ENCODE measurements at regions not wholly inside any gene's neighbourhood (a gene's known extent, or its start where the extent isn't known, plus 50 kb on each side); places are given as distances from the start of the nearest gene placed in this dataset.
"Not testable (repeated sequence)": the region's sequence is repeated elsewhere in the genome, so short reads cannot be mapped to it uniquely, and the experiment has no call there.

DNA sequence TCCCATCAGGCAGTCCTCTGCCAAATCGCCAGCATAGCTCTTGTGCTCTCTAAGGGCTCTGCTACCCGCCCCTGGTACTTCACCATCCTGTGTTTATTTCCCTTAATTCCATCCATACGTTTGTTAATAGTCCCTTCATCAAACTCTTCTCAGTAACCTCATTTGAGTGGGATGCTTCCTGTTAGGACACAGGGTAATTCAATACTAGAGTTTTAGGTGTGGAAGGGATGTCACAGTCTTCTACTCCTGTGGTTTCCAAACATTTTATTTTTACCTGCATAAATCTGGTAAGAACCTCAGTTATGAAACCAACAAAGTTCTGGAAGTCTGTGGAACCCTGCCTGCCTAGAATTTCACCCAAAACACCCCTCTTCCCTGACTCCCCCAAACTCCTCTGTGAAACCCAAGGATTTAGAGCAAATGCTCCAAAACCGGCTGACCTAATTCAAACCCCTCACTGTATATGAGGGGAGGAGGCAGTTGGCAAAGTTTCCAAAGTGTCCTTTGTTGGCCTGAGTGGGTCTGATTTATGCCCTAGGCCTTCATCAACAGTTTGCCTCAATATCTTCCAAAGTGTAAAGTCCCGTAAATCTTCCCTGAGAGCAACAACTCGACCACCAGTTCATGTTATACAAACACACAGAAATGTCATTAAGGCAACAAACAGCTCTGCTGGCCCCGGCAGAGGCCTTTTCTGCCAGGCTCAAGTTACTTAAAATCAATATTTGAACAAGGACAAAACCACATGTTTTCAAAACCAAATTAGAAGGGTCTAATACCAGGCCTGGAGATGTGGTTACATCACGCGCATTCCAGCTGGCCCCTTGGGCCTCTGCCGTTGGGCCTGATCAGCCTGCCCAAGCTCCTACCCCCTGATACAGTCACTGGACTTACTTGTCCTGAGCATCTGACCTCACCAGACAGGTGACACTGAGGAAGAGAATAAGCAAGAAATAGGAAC, 82.4 kb upstream of the FGGY start:
- Histone ChIP-seq H3K9me3 (no peaks in the 10 kb centered on the region), H3K4me3 (no peak overlapping the region), H3K27ac (no peak overlapping the region), H3K36me3 (no peaks in the 10 kb centered on the region), H3K27me3 (no peaks in the 10 kb centered on the region), H3K4me1 (no peaks in the 10 kb centered on the region)
- TF ChIP-seq CTCF (IDR thresholded peaks at IDR 0.05) (no peak), EP300 (IDR thresholded peaks at IDR 0.05) (no peak), POLR2A (IDR thresholded peaks at IDR 0.05) (no peak)
- DNase-seq (ENCODE audit: low spot score in 2 of 2): no peak
- 55 to 59% methylated on average over 10 of the region's 10 CpGs for WGBS, 2 donors

- Histone ChIP-seq H3K27me3 (no peaks in the 10 kb centered on the region), H3K9me3 (no peaks in the 10 kb centered on the region), H3K4me1 (no peaks in the 10 kb centered on the region), H3K27ac (no peak overlapping the region), H3K36me3 (no peaks in the 10 kb centered on the region), H3K4me3 (no peak overlapping the region)
- no peak for TF ChIP-seq POLR2A (IDR thresholded peaks at IDR 0.05)
- TF ChIP-seq EP300 (IDR thresholded peaks at IDR 0.05): no peak
- TF ChIP-seq CTCF (IDR thresholded peaks at IDR 0.05): no peak
- 94 to 97% methylated on average over 6 of the region's 6 CpGs for WGBS, 2 donors
- DNase-seq (ENCODE audit: low spot score in 2 of 2): no peak
Observed at GRCh38 chr1:59215766-59216291, 81.1 kb upstream of the FGGY start.

DNA sequence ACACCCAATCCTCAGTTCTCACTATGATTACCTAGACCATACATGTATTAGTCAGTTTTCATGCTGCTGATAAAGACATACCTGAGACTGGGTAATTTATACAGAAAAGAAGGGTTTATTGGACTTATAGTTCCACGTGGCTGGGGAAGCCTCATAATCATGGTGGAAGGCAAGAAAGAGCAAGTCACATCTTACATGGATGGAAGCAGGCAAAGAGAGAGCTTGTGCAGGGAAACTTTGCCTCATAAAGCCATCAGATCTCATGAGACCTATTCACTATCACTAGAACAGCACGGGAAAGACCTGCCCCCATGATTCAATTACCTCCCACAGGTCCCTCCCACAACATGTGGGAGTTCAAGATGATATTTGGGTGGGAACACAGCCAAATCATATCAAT, 79.5 kb upstream of the FGGY start:
- not testable (repeated sequence) for H3K36me3 ChIP-seq; H3K9me3 ChIP-seq; H3K27me3 ChIP-seq; H3K4me3 ChIP-seq; H3K4me1 ChIP-seq; DNase-seq (ENCODE audit: low spot score in 2 of 2); H3K27ac ChIP-seq
- WGBS, 2 donors: 73 to 80% methylated on average over 2 of the region's 2 CpGs

DNA sequence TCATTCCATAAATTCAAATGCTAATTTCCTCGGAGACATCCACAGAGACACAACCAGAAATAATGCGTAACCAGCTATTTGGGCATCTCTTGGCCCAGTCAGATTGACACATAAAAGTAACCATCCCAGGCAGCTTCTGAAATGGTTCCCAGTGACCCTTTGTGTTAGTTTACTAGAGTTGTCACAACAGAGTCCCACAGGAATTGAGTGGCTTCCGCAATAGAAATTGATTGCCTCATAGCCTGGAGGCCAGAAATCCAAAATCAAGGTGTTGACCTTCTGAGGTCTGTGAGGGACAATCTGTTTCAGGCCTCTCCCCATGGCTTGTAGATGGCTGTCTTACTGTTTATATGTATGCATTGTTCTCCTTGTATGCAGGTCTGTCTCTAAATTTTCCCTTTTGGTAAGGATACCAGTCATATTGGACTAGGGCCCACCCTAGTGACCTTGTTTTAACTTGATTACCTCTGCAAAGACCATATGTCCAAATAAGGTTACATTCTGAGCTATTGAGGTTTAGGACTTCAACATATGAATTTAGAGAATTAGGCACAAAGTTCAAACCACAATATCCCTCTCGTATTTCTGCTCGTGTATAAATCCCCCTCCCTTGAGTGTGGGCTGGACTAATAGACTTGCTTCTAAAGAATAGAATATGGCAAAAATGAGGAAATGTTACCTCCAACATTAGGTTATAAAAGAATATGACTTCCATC, 78.2 kb upstream of the FGGY start:
- Histone ChIP-seq H3K27ac (no peak overlapping the region), H3K36me3 (no peaks in the 10 kb centered on the region), H3K4me3 (no peak overlapping the region), H3K27me3 (no peaks in the 10 kb centered on the region), H3K9me3 (no peaks in the 10 kb centered on the region), H3K4me1 (no peaks in the 10 kb centered on the region)
- DNase-seq (ENCODE audit: low spot score in 2 of 2): no peak
- WGBS, 2 donors: 75 to 83% methylated on average over 5 of the region's 5 CpGs
- no peak for TF ChIP-seq CTCF (IDR thresholded peaks at IDR 0.05)
- TF ChIP-seq POLR2A (IDR thresholded peaks at IDR 0.05): no peak
- TF ChIP-seq EP300 (IDR thresholded peaks at IDR 0.05): no peak

GRCh38 chr1:59219916-59220315, 77.0 kb upstream of the FGGY start:
- Histone ChIP-seq H3K36me3 (no peaks in the 10 kb centered on the region), H3K9me3 (no peaks in the 10 kb centered on the region), H3K27ac (no peak overlapping the region), H3K27me3 (no peaks in the 10 kb centered on the region), H3K4me1 (no peaks in the 10 kb centered on the region), H3K4me3 (no peak overlapping the region)
- TF ChIP-seq EP300 (IDR thresholded peaks at IDR 0.05): no peak
- no peak for TF ChIP-seq POLR2A (IDR thresholded peaks at IDR 0.05)
- no peak for TF ChIP-seq CTCF (IDR thresholded peaks at IDR 0.05)
- 66 to 69% methylated on average over 2 of the region's 2 CpGs for WGBS, 2 donors
- no peak for DNase-seq (ENCODE audit: low spot score in 2 of 2)

Measured in tibial nerve (tissue), 4 donors.